ENCODE measurements at regions not wholly inside any gene's neighbourhood (a gene's known extent, or its start where the extent isn't known, plus 50 kb on each side); places are given as distances from the start of the nearest gene placed in this dataset.
A peak's percentile ranks its signal among the peaks of the same experiment; 100 is the strongest.
"Not testable (repeated sequence)": the region's sequence is repeated elsewhere in the genome, so short reads cannot be mapped to it uniquely, and the experiment has no call there.

GRCh38 chr7:16369855-16370254 is 51.5 kb downstream of the CRPPA start:
- DNase-seq (ENCODE audit: extremely low read depth, low read depth), result no peak

DNA sequence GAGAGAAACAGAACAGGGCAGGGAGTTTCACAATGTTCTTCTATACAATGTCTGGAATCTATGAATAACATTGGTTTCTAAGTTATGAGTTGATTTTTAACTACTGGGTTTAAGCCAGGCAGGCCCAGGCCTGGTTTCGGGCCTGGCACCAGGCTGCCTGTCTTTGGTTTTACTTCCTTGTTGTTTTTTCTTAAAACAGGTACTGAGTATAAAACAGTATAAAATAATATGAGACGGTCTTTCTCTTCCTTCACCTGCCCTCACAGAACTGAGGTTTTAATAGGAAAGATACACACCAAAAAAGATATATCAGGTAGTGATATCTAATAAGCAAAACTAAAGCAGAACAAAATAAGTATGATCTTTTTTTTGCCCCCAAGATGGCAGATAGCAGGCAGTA is 52.0 kb downstream of the CRPPA start:
- DNase-seq (ENCODE audit: extremely low read depth, low read depth), result not testable (repeated sequence)

- no peak for DNase-seq (ENCODE audit: extremely low read depth, low read depth)
Observed at GRCh38 chr7:16368885-16369284, 52.5 kb downstream of the CRPPA start.

GRCh38 chr7:16367115-16367514 is 54.2 kb downstream of the CRPPA start:
- no peak for DNase-seq (ENCODE audit: extremely low read depth, low read depth)

DNA sequence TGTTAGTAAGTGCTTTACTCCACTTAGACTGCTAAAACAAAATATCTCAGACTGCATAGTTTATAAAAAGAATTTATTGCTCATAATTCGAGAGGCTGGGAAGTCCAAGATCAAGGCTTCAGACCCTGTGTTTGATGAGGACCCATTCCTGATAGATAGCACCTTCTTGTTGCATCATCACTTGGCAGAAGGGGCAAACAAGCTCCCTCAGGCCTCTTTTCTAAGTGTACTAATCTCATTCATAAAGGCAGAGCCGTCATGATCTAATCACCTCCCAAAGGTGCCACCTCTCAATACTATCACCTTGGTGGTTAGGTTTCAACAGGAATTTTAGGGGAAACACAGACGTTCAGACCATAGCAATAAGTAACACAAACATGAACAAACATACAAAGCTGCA is 55.4 kb downstream of the CRPPA start:
- DNase-seq (ENCODE audit: extremely low read depth, low read depth), result no peak

GRCh38 chr7:16365177-16365576 is 56.2 kb downstream of the CRPPA start:
- no peak for DNase-seq (ENCODE audit: extremely low read depth, low read depth)

DNA sequence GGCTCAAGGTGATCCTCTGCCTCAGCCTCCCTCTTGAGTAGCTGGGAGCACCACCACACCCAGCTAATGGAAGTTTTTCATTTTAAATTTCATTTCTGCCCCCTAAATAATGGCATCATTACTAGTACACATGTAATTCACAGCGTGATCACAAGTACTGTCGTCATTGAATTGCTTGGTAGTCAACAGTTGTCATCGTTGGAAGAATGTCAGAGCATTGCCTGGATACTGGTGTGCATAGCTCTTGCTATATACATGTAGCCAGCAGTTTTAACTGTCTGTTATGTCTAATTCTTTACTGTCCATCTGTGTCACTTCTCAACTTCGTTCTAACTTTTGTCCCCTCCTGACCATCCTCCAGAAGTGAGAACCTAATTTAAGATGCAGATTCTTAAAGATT is 62.1 kb downstream of the CRPPA start:
- no peak for DNase-seq (ENCODE audit: extremely low read depth, low read depth)

DNA sequence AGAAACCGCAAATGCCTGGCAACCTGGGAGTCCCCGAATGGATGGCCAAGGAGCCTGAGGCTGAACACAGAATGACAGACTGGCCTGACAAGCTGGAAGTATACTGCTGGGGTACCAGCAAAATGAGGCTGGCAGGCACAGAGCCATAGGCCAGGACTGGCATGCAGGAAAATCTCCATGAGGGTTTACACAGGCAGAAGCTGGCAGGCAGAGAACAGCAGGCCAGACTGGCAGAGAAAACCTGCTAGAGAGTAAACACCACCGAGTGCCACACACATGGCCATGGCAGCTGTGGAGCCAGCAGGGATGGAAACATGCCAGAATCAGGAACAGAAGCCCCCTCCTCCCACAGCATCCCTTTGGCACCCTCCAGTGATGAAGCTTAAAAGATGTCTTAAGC is 63.4 kb downstream of the CRPPA start:
- DNase-seq (ENCODE audit: extremely low read depth, low read depth), result no peak

DNA sequence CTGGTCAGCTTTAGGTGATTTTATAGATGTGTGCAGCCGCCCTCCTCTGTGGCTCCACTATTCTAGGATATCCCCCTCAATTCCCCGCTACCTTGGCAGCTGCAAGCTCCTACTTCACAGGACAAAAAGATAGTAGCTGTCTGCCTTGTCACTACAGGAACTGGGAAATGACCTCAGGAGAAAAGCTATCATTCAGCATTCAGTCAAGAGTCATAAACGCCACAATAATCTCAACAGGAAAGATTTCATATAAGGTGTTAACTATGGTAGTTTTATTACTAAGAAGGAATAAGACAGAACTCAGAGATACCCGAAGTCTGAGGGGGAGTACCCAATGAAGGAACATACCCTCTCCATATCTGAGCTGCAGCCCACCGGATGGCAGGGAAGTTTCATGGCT is 63.9 kb downstream of the CRPPA start:
- no peak for DNase-seq (ENCODE audit: extremely low read depth, low read depth)

- no peak for DNase-seq (ENCODE audit: extremely low read depth, low read depth)
Observed at GRCh38 chr7:16356301-16356958, 64.9 kb downstream of the CRPPA start.

GRCh38 chr7:16354573-16354972 is 66.8 kb downstream of the CRPPA start:
- no peak for DNase-seq (ENCODE audit: extremely low read depth, low read depth)

DNA sequence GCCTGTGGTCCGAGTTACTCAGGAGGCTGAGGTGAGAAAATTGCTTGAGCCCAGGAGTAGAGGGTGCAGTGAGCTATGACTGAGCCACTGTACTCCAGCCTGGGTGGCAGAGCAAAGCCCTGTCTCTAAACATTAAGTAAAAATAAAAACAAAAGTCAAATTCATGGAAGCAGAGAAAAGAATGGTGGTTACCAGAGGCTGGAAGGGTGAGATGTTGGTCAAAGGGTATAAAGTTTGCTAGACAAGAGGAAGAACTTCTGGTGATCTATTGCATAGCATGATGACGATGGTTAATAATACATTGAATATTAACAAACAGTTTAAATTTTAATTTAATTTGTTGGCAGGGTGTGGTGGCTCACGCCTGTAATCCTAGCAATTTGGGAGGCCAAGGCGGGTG is 68.1 kb downstream of the CRPPA start:
- DNase-seq (ENCODE audit: extremely low read depth, low read depth), result no peak

DNA sequence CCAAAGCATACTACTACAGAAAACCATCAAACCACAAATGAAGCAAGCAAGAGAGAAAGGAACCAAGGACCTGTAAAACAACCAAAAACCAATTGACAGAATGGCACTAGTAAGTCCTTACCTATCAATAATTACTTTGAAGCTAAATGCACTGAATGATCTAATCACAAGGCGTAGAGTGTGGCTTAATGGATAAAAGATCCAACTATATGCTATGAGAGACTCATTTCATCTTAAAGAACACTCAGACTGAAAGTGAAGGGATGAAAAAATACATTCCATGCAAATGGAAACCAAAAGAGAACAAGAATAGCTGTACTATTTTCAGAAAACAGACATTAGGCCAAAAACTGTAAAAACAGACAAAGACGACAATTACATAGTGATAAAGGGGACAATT is 70.7 kb downstream of the CRPPA start:
- DNase-seq (ENCODE audit: extremely low read depth, low read depth), result no peak

GRCh38 chr7:16348251-16348650 is 73.1 kb downstream of the CRPPA start:
- DNase-seq (ENCODE audit: extremely low read depth, low read depth), result no peak

GRCh38 chr7:16347827-16348192 is 73.5 kb downstream of the CRPPA start:
- DNase-seq (ENCODE audit: extremely low read depth, low read depth), result no peak

DNA sequence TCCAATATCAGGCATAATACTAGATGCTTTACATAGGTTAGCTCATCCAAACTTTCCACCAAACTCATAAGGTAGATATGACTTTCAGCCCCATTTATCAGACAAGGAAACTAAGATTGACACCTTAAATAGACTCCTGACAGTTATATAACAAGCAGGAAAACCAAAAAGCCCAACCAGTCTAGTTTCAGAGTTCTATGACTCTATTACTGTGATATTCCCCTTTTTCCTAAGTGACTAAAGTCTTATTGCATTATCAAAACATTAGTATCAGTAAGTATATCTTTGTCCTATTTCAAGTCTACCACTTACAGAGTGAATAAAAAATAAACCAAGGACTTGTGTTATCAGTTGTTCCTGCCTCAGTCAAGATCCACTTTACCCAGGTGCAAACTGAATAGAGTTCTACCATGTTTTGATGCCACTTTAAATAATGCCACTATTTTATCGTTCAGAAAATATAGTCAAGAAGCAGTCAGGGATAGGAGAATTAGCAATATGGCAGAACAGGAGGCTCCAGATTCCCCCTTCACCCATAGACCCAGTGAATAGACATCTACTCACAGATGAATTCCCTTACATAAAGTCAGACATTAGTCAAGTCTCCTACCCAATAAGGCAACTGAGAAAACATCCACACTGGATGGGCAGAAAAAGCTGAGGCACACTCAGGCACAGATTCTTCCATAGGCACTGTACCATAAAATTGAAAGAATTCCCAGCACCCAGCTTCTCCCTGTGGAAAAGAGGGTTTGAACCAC is 74.1 kb downstream of the CRPPA start:
- DNase-seq (ENCODE audit: extremely low read depth, low read depth), result no peak

DNA sequence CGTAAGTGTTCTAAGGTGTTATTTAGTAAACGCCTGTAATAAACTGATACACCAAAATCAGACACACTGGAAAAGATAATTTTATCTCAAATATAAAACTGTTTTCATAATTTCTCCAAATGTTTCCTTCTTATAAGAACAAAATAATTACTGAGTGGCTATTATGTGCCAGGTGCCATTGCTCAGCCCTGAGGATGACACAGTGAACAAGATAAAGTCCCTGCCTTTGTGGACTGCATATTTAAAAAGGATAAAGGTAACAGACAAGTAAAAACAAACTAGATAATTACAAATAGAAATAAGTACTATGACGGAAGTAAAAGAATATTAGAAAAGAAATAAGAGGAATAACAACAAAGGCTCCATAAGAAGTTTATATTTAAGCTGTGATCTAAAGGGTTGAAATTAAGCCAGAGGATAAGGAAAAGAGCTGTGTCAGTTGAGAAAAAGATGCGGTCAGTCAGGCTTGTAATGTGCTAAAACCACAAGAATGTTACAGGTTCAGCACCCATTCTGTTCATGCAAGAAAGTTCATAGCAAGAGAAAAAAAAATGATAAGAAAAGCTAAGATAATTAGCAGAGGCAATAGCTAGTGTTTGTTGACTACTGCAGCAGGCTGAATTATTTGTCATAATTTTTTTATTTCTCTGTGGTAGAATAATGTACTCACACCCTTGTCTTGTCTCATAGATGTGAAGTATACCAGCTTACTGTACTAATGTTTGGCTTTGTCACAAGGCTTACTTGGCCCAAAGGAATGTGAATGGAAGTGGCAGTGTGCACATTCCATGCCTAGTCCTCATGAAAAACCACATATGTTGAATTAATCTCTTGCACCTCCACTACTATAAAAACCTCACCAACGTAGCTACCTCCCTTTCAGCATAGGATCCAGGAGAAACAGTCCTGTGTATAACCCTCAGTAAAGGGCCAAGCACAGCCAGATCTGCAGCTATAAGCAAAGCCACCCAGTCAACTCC is 75.1 kb downstream of the CRPPA start:
- peak; percentile 43 for DNase-seq (ENCODE audit: extremely low read depth, low read depth)

GRCh38 chr7:16344927-16345326 is 76.4 kb downstream of the CRPPA start:
- no peak for DNase-seq (ENCODE audit: extremely low read depth, low read depth)

DNA sequence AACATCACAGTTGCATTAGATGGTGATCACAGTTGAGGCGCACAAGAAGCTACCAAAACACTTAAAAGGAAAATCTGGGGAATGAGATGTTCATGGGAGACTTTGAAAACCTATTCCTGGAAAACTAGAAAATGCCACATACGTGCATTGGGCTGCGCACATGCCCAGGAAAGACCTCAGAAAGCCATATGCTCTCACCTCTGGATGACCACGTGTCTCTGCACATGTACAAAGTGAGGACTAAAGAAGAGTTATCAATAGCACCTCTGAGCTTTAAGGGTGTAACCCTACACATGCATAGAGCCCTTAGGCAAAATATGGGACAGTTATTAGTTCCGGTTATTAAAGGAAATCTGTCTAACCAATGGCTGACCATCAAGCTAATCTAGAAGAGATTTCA is 77.7 kb downstream of the CRPPA start:
- DNase-seq (ENCODE audit: extremely low read depth, low read depth), result no peak

DNA sequence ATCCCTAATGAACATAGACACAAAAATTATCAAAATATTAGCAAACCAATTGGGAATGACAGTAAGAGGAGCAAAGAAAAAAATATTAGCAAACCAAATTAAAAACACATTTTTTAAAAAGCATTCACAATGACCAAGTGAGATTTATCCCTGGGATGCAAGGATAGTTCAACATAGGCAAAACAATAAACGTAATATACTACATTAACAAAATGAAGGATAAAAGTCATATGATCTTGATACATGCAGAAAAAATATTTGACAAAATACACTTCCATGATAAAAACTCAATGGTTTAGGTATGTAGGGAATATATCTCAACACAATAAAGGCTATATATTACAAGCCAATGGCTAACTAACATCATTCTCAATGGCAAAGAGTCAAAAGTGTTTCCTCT is 83.3 kb downstream of the CRPPA start:
- DNase-seq (ENCODE audit: extremely low read depth, low read depth), result no peak

- DNase-seq (ENCODE audit: extremely low read depth, low read depth), result no peak
Observed at GRCh38 chr7:16326106-16326505, 95.2 kb downstream of the CRPPA start.

Data from NCI-H460 (cell line).